Upper lobe of right lung (tissue), 1 donor: ENCODE measurements at regions not wholly inside any gene's neighbourhood (a gene's known extent, or its start where the extent isn't known, plus 50 kb on each side); places are given as distances from the start of the nearest gene placed in this dataset.

ENCODE experiments used
- ATAC-seq: fragments of 200-7000 bp; cut with Tn5 transposase; one replicate; pipeline ENCODE4 v1.9.1; 2020; ENCODE audit warnings: mild to moderate bottlenecking, moderate library complexity
- DNase-seq: peaks from one replicate; pipeline ENCODE4 v3.0.0-alpha.2; 2020
- H3K27ac ChIP-seq: fragments of 200-600 bp; one replicate; pipeline ENCODE4 v1.8.0; 2022
- H3K27me3 ChIP-seq: fragments of 200-600 bp; one replicate; pipeline ENCODE4 v1.8.0; 2022; ENCODE audit warnings: mild to moderate bottlenecking
- H3K36me3 ChIP-seq: fragments of 200-600 bp; one replicate; pipeline ENCODE4 v1.8.0; 2022
- H3K4me1 ChIP-seq: fragments of 200-600 bp; one replicate; pipeline ENCODE4 v1.8.0; 2022
- H3K4me3 ChIP-seq: fragments of 200-600 bp; one replicate; pipeline ENCODE4 v1.8.0; 2022; ENCODE audit warnings: mild to moderate bottlenecking
- H3K9me3 ChIP-seq: fragments of 200-600 bp; one replicate; pipeline ENCODE4 v1.8.0; 2022
- CTCF ChIP-seq: fragments of 200-600 bp; IDR thresholded peaks from one replicate; pipeline ENCODE4 v1.8.0; 2022; ENCODE audit warnings: antibody characterized with exemption
- intact Hi-C: fragments of 100-400 bp; cut with DNase I; formaldehyde crosslinking; loops from one replicate; pipeline ENCODE4 v1.11.0; 2022
- donor health status: DM: no; HTN: yes; CAD: no; lungs with severe emphysema.

- no peak for TF ChIP-seq CTCF
- H3K36me3 ChIP-seq: no peaks in the 10 kb centered on the region
- intact Hi-C loops: no loop called here
- H3K27ac ChIP-seq: no peak overlapping the region
- H3K4me3 ChIP-seq: no peak overlapping the region
- peak; percentile 39 for ATAC-seq
- H3K9me3 ChIP-seq: no peaks in the 10 kb centered on the region
- no peaks in the 10 kb centered on the region for H3K27me3 ChIP-seq
- no peak for DNase-seq
- H3K4me1 ChIP-seq: no peaks in the 10 kb centered on the region
These were observed 83.3 kb downstream of the DDIT4L start for GRCh38 chr4:100106982-100107381.

- DNase-seq (no peak), ATAC-seq (no peak)
- Histone ChIP-seq H3K4me1 (no peaks in the 10 kb centered on the region), H3K9me3 (no peaks in the 10 kb centered on the region), H3K4me3 (no peak overlapping the region), H3K36me3 (no peaks in the 10 kb centered on the region), H3K27ac (no peak overlapping the region), H3K27me3 (no peaks in the 10 kb centered on the region)
- intact Hi-C loops: no loop called here
- no peak for TF ChIP-seq CTCF
These were observed 86.6 kb downstream of the DDIT4L start for GRCh38 chr4:100103671-100104070.

- DNase-seq: no peak
- Histone ChIP-seq H3K36me3 (no peaks in the 10 kb centered on the region), H3K27me3 (no peaks in the 10 kb centered on the region), H3K4me3 (no peak overlapping the region), H3K4me1 (no peaks in the 10 kb centered on the region), H3K9me3 (no peaks in the 10 kb centered on the region), H3K27ac (no peak overlapping the region)
- no peak for TF ChIP-seq CTCF
- no peak for ATAC-seq
- intact Hi-C loops: no loop called here
These were observed 89.3 kb downstream of the DDIT4L start for GRCh38 chr4:100100985-100101384.

- H3K4me3 ChIP-seq: no peak overlapping the region
- H3K36me3 ChIP-seq: no peaks in the 10 kb centered on the region
- H3K27me3 ChIP-seq: no peaks in the 10 kb centered on the region
- no peak for TF ChIP-seq CTCF
- no peak for DNase-seq
- intact Hi-C loops: no loop called here
- no peak for ATAC-seq
- H3K4me1 ChIP-seq: no peaks in the 10 kb centered on the region
- H3K27ac ChIP-seq: no peak overlapping the region
- H3K9me3 ChIP-seq: no peaks in the 10 kb centered on the region
These were observed 90.5 kb downstream of the DDIT4L start for GRCh38 chr4:100099746-100100145.

- no peaks in the 10 kb centered on the region for H3K9me3 ChIP-seq
- DNase-seq: no peak
- ATAC-seq: no peak
- H3K27ac ChIP-seq: no peak overlapping the region
- no peak for TF ChIP-seq CTCF
- no peak overlapping the region for H3K4me3 ChIP-seq
- H3K27me3 ChIP-seq: no peaks in the 10 kb centered on the region
- intact Hi-C loops: no loop called here
- H3K4me1 ChIP-seq: peaks cover 6% of the 10 kb centered on the region
- no peaks in the 10 kb centered on the region for H3K36me3 ChIP-seq
These were observed 91.6 kb downstream of the DDIT4L start for GRCh38 chr4:100098681-100099080.

GRCh38 chr4:100098011-100098545 is 92.2 kb downstream of the DDIT4L start:
- no peak for TF ChIP-seq CTCF
- Histone ChIP-seq H3K36me3 (no peaks in the 10 kb centered on the region), H3K4me3 (no peak overlapping the region), H3K27me3 (no peaks in the 10 kb centered on the region), H3K4me1 (peaks cover 9% of the 10 kb centered on the region), H3K27ac (no peak overlapping the region), H3K9me3 (no peaks in the 10 kb centered on the region)
- ATAC-seq (no peak), DNase-seq (no peak)
- intact Hi-C loops: no loop called here
